H9 (cell line): ENCODE measurements at regions not wholly inside any gene's neighbourhood (a gene's known extent, or its start where the extent isn't known, plus 50 kb on each side); places are given as distances from the start of the nearest gene placed in this dataset.

Experiments
- DNase-seq: peaks from one replicate; pipeline ENCODE4 v3.0.0-alpha.2; 2017
- H2AFZ ChIP-seq: one replicate; pipeline ENCODE4 v1.6.1; 2013; ENCODE audit warnings: mild to moderate bottlenecking, low read length, control low read depth, moderate library complexity
- H2AK5ac ChIP-seq: 2 replicates; pipeline ENCODE4 v1.6.1; 2013; ENCODE audit warnings: low read length, control low read depth, mixed read lengths; ENCODE audit not compliant: insufficient read length
- H2BK120ac ChIP-seq: one replicate; pipeline ENCODE4 v1.6.1; 2013; ENCODE audit warnings: low read depth, mild to moderate bottlenecking, low read length, control low read depth, inconsistent platforms; ENCODE audit not compliant: poor library complexity, severe bottlenecking
- H2BK12ac ChIP-seq: 2 replicates; pipeline ENCODE4 v1.6.1; 2013; ENCODE audit warnings: low read length, control low read depth, mixed read lengths, low read depth; ENCODE audit not compliant: insufficient read length
- H2BK15ac ChIP-seq: 2 replicates; pipeline ENCODE4 v1.6.1; 2013; ENCODE audit warnings: low read depth, low read length, control low read depth
- H2BK20ac ChIP-seq: one replicate; pipeline ENCODE4 v1.6.1; 2013; ENCODE audit warnings: low read depth, mild to moderate bottlenecking, low read length, control low read depth, inconsistent platforms; ENCODE audit not compliant: poor library complexity, severe bottlenecking
- H2BK5ac ChIP-seq: 2 replicates; pipeline ENCODE4 v1.6.1; 2013; ENCODE audit warnings: low read length, control low read depth, mixed read lengths; ENCODE audit not compliant: insufficient read length
- H3K14ac ChIP-seq: 2 replicates; pipeline ENCODE4 v1.6.1; 2013; ENCODE audit warnings: low read length, control low read depth; ENCODE audit not compliant: insufficient read depth
- H3K18ac ChIP-seq: 2 replicates; pipeline ENCODE4 v1.6.1; 2013; ENCODE audit warnings: low read depth, mild to moderate bottlenecking, mixed read lengths, low read length, control low read depth; ENCODE audit not compliant: insufficient read length
- H3K23ac ChIP-seq: 2 replicates; pipeline ENCODE4 v1.6.1; 2013; ENCODE audit warnings: low read length, control low read depth, mixed read lengths, low read depth; ENCODE audit not compliant: insufficient read length
- H3K23me2 ChIP-seq: 2 replicates; pipeline ENCODE4 v1.6.1; 2013; ENCODE audit warnings: low read depth, mild to moderate bottlenecking, mixed read lengths, low read length, control low read depth; ENCODE audit not compliant: insufficient read length, poor library complexity, severe bottlenecking
- H3K27ac ChIP-seq: 2 replicates; pipeline ENCODE4 v1.5.1; 2013; ENCODE audit warnings: low read length, control low read depth, mixed read lengths, low read depth; ENCODE audit not compliant: insufficient read length
- H3K27me3 ChIP-seq: 2 replicates; pipeline ENCODE4 v1.6.1; 2013; ENCODE audit warnings: low read length, control low read depth, inconsistent platforms; ENCODE audit not compliant: insufficient read depth
- H3K4ac ChIP-seq: 2 replicates; pipeline ENCODE4 v1.6.1; 2013; ENCODE audit warnings: low read depth, mild to moderate bottlenecking, control low read depth, inconsistent platforms, low read length, moderate library complexity
- H3K4me1 ChIP-seq: 2 replicates; pipeline ENCODE4 v1.6.1; 2013; ENCODE audit warnings: low read length, control low read depth, inconsistent platforms; ENCODE audit not compliant: insufficient read depth
- H3K4me2 ChIP-seq: 2 replicates; pipeline ENCODE4 v1.6.1; 2013; ENCODE audit warnings: low read length, control low read depth, mixed read lengths; ENCODE audit not compliant: insufficient read length, insufficient read depth
- H3K56ac ChIP-seq: 2 replicates; pipeline ENCODE4 v1.6.1; 2013; ENCODE audit warnings: low read depth, mild to moderate bottlenecking, mixed read lengths, low read length, control low read depth; ENCODE audit not compliant: insufficient read length
- H3K79me1 ChIP-seq: 2 replicates; pipeline ENCODE4 v1.6.1; 2013; ENCODE audit warnings: low read depth, mild to moderate bottlenecking, moderate library complexity, low read length, control low read depth, inconsistent platforms; ENCODE audit not compliant: insufficient read depth, poor library complexity, severe bottlenecking
- H3K79me2 ChIP-seq: 2 replicates; pipeline ENCODE4 v1.6.1; 2013; ENCODE audit warnings: low read length, control low read depth, inconsistent platforms; ENCODE audit not compliant: insufficient read depth
- H3K9ac ChIP-seq: 2 replicates; pipeline ENCODE4 v1.6.1; 2013; ENCODE audit warnings: low read length, control low read depth, mixed read lengths; ENCODE audit not compliant: insufficient read length; ENCODE audit errors: extremely low read depth
- H3K9me3 ChIP-seq: one replicate; pipeline ENCODE4 v1.6.1; 2013; ENCODE audit warnings: low read depth, low read length, inconsistent platforms; ENCODE audit not compliant: control insufficient read depth
- H3T11ph ChIP-seq: one replicate; pipeline ENCODE4 v1.6.1; 2013; ENCODE audit warnings: mild to moderate bottlenecking, low read length, control low read depth, inconsistent platforms
- H4K20me1 ChIP-seq: one replicate; pipeline ENCODE4 v1.6.1; 2013; ENCODE audit not compliant: control insufficient read depth, insufficient read length, insufficient read depth
- H4K5ac ChIP-seq: 2 replicates; pipeline ENCODE4 v1.6.1; 2013; ENCODE audit warnings: low read depth, mild to moderate bottlenecking, mixed read lengths, low read length, control low read depth; ENCODE audit not compliant: insufficient read length
- H4K8ac ChIP-seq: replicated peaks from 2 replicates; pipeline ENCODE4 v1.6.1; 2013; ENCODE audit warnings: low read length, control low read depth, mixed read lengths, low read depth; ENCODE audit not compliant: insufficient read length
- H4K91ac ChIP-seq: 2 replicates; pipeline ENCODE4 v1.6.1; 2013; ENCODE audit warnings: low read depth, mild to moderate bottlenecking, moderate library complexity, mixed read lengths, low read length, control low read depth; ENCODE audit not compliant: insufficient read length
- H3K27ac Mint-ChIP-seq, 3 experiments: 2 replicates in 2 of 3; 3 replicates in 1 of 3; pipeline ENCODE4 v1.8.0; 2020 to 2021; ENCODE audit warnings: mixed read lengths in 3 of 3, mild to moderate bottlenecking in 1 of 3, moderate library complexity in 1 of 3
- H3K27me3 Mint-ChIP-seq: 2 replicates; pipeline ENCODE4 v1.8.0; 2021; ENCODE audit warnings: low read depth, mild to moderate bottlenecking, moderate library complexity, mixed read lengths
- H3K36me3 Mint-ChIP-seq, 3 experiments: 2 replicates in 2 of 3; 3 replicates in 1 of 3; pipeline ENCODE4 v1.8.0; 2020 to 2021; ENCODE audit warnings: low read depth in 3 of 3, mixed read lengths in 3 of 3; ENCODE audit not compliant: insufficient read depth in 1 of 3
- H3K4me1 Mint-ChIP-seq, 2 experiments: 2 replicates each; pipeline ENCODE4 v1.8.0; 2020; ENCODE audit warnings: mixed read lengths in 2 of 2
- H3K4me3 Mint-ChIP-seq, 2 experiments: 2 replicates in 1 of 2; 3 replicates in 1 of 2; pipeline ENCODE4 v1.8.0; 2020 to 2021; ENCODE audit warnings: mild to moderate bottlenecking in 2 of 2, mixed read lengths in 2 of 2, moderate library complexity in 1 of 2
- H3K9me3 Mint-ChIP-seq, 2 experiments: 2 replicates in 1 of 2; 3 replicates in 1 of 2; pipeline ENCODE4 v1.8.0; 2020; ENCODE audit warnings: mild to moderate bottlenecking in 2 of 2, mixed read lengths in 2 of 2, moderate library complexity in 1 of 2
- WGBS: extraction: QIAGEN DNeasy Blood & Tissue Kit; methylation state at CpG from one replicate; pipeline ENCODE4 v1.1.7; 2013; ENCODE audit warnings: missing lambda C conversion rate, low lambda C conversion rate, mixed read lengths; ENCODE audit not compliant: insufficient read length; ENCODE audit errors: extremely low coverage; 5-methylcytosine and 5-hydroxymethylcytosine counted together
- TF ChIP-seq, protein P1 (sequence below): fragments of 200-600 bp; sonication (generic); conservative IDR thresholded peaks from 3 replicates; pipeline ENCODE4 v1.8.0; 2021; ENCODE audit warnings: antibody characterized with exemption, mild to moderate bottlenecking

DNA sequence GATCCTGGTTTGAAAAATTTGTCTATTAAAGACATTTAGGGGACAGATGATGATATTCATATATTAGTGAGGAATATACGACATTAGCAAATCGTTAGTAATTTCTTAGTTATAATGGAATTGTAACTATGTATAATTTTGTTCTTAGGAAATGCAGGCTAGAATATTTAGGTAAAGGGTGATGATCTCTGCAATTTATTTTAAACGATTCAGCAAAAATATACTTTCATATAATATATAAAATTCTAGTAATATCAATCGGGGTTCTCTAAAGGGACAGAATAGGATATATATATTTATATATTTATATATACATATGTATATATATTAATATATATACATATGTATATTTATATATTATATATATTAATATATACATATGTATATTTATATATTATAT lies 142.5 kb upstream of the DNAJC10 start:
- no peak overlapping the region for H3K9ac ChIP-seq
- no peaks in the 10 kb centered on the region for H3K4me1 ChIP-seq
- H4K8ac ChIP-seq: no peak overlapping the region
- no peaks in the 10 kb centered on the region for H3K79me2 ChIP-seq
- no peak overlapping the region for H3T11ph ChIP-seq
- TF ChIP-seq, protein P1, sequence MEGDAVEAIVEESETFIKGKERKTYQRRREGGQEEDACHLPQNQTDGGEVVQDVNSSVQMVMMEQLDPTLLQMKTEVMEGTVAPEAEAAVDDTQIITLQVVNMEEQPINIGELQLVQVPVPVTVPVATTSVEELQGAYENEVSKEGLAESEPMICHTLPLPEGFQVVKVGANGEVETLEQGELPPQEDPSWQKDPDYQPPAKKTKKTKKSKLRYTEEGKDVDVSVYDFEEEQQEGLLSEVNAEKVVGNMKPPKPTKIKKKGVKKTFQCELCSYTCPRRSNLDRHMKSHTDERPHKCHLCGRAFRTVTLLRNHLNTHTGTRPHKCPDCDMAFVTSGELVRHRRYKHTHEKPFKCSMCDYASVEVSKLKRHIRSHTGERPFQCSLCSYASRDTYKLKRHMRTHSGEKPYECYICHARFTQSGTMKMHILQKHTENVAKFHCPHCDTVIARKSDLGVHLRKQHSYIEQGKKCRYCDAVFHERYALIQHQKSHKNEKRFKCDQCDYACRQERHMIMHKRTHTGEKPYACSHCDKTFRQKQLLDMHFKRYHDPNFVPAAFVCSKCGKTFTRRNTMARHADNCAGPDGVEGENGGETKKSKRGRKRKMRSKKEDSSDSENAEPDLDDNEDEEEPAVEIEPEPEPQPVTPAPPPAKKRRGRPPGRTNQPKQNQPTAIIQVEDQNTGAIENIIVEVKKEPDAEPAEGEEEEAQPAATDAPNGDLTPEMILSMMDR: no peak
- no CpG with 5 or more reads among the region's 4 CpGs for WGBS
- H3K23ac ChIP-seq: no peak overlapping the region
- no peak overlapping the region for H3K56ac ChIP-seq
- no peak overlapping the region for H3K14ac ChIP-seq
- no peaks in the 10 kb centered on the region for H3K79me1 ChIP-seq
- no peak overlapping the region for H3K4ac ChIP-seq
- no peak overlapping the region for H2BK20ac ChIP-seq
- no peak overlapping the region for H3K18ac ChIP-seq
- H4K91ac ChIP-seq: no peak overlapping the region
- Mint-ChIP-seq H3K9me3 (no peaks in the 10 kb centered on the region), H3K27ac (no peak overlapping the region), H3K36me3 (no peaks in the 10 kb centered on the region), H3K4me1 (no peaks in the 10 kb centered on the region), H3K4me3 (no peak overlapping the region), H3K27me3 (no peaks in the 10 kb centered on the region)
- no peak overlapping the region for H3K4me2 ChIP-seq
- H3K23me2 ChIP-seq: no peaks in the 10 kb centered on the region
- H4K20me1 ChIP-seq: no peaks in the 10 kb centered on the region
- H3K9me3 ChIP-seq: no peaks in the 10 kb centered on the region
- H3K27me3 ChIP-seq: no peaks in the 10 kb centered on the region
- H2BK5ac ChIP-seq: no peak overlapping the region
- DNase-seq: no peak
- no peak overlapping the region for H2BK120ac ChIP-seq
- no peak overlapping the region for H3K27ac ChIP-seq
- no peak overlapping the region for H2BK15ac ChIP-seq
- H2AFZ ChIP-seq: no peak overlapping the region
- H2BK12ac ChIP-seq: no peak overlapping the region
- H4K5ac ChIP-seq: no peak overlapping the region
- no peak overlapping the region for H2AK5ac ChIP-seq
